ENCODE measurements at regions not wholly inside any gene's neighbourhood (a gene's known extent, or its start where the extent isn't known, plus 50 kb on each side); places are given as distances from the start of the nearest gene placed in this dataset.

DNA sequence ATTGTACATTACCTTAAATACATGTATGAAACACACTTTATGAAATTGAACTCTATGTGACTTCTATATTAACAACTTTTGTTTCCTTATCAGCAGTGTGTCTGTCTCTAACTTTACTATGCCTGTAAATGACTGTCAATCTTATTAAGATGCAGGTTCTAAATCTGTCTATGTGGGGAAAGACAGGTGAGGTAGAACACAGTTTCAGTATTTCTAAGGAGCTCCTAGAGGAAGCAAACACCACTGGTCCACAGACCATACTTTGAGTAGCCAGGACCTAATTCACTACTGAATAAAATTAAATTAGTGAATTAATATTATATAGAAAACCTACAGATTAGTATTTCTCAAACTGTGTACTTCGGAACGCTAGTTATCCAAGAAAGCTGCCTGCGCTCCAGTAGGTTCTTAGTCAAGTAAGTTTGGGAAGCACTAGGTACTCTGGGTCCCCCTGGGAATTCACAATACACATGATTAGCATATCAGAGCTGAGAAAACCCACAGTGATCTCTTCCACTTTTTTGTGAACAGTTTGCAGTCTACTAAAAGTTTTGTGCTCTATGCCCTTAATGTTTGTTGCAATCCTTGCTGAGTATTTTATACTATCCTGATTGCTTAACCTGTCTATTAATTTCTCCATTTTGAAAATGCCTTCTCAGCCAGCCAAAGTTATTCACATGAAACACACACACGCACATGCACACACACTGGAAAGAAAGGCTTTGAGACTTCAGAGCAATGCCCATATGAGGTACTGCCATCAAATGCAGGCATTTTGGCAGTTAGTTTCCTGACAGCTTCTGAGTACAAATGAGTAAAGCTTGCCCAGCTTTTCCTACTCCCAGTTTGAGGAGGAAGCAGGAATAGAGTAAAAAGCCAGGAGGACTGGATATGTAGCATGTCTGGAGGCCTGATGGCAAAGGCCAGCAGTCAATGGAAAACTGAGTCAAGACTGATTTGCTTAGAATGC, 133.6 kb upstream of the CPEB2 start:
- DNase-seq (ENCODE audit: low read depth in 3 of 3), result no peak

DNA sequence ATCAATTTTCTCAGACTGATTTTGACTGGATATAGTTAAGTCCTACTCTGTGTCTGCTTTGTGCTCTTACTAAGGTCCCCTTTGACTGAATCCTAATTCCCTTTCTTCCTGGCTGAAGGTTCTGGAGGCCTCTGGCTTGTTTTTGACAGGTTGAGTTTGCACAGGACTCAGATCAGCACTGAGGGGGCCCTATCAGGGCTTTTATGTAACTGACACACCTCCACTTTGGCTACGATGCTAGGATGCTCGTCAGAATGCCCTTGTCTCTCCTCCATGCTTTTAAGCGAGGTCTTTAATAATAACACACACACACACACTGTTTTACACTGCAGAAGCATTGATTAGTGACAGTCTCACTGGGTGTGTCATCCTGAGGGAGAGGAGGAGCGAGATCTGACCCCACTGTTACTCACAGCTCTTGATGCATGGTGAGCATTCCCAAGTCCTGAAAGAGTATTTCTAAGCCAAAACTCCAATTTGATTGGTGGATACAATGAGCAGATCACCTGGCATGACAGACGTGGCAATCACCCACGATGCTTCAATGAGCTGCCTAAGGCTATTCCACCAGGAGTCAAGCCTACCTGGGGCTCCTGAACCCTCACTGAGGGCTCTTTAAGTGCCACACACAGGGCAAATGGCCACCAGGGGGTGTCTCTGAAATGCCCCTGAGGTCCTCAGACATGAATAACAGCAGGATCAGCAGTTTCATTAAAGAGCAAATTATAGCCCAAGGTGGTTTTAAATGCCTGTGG, 130.4 kb upstream of the CPEB2 start:
- DNase-seq (ENCODE audit: low read depth in 3 of 3), result peak in 2 of 3 donors; percentile 7 to 18

GRCh38 chr4:14874990-14875389, 127.3 kb upstream of the CPEB2 start:
- DNase-seq (ENCODE audit: low read depth in 3 of 3), result no peak

DNA sequence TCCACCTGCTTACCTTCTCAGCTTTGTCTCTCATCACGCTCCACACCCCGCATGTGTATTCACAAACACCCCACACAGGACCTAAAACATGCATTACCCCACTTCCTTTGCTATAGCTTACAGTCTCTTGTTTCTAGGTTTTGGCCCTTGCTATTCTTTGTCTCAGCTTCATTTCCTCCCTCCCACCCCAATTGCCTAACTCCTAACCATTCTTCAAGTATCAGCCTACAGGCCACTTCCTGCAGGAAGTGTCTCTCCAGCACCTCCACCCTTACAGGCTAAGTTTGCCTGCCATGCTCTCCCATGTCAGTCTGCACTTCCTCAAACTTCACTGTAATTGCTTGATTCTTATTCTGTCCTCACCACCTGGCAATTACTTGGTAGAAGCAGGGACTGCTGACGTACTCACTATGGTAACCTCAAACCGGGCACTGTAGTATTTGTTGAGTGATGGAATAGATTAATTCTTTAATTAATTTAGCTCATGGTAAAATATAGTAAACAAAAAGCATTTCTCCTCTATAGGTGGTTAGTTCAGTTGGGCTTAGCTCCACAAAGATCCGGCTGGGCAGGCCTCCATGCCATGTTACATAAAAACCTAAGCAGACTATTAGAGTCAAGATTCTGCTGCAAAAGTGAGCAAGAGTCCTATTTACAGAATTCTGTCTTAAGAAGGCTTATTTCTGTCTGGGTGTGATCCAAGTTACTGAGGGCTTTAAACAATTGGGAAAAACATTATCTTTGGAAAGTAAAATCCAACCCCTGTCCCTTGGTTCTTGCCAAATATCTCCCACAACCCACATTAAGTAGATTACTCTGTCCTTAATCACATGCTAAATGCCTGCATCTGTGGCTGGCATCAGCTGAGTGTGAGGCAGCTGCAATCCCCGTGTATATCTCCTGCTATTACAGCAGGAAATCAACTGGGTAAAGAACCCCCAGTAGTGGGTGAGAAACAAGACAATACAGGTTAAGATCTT, 124.7 kb upstream of the CPEB2 start:
- no peak for DNase-seq (ENCODE audit: low read depth in 3 of 3)

DNA sequence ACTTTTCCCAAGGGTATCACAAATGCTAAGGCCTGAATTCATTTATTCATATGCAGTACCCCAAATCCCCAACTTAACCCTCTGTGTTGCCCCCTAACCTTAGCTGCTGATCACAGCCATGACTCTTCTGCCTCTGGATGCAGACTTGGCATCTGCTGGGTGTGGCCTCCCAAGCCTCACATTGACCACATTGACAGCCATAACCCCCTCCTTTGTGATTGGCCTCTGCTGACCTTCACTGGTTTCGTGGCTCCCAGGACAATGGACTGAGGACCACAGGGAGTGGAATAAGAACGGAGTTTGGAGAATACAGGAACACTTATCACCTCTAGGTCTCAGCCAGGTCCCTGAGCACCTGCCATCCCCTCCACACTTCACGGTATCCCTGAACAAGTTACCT, 123.6 kb upstream of the CPEB2 start:
- DNase-seq (ENCODE audit: low read depth in 3 of 3), result no peak

DNA sequence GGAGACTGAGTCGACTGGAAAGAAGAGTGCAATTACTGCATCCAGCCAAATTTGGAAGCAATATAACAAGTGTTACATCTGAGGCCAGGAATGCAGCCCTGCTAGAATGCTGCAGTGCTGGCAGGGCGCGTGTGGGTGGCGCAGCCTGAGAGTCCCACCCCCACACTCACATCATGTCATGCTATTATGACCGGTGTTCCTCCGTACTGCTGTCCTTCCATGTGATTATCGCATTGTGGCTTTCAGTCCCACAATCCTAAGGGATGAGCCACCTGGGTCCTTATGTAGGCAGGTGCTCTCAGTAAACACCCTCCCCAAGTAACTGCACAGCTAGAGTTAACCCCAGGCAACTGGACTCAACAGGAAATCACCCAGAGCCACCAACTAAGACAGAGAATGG, 122.6 kb upstream of the CPEB2 start:
- no peak for DNase-seq (ENCODE audit: low read depth in 3 of 3)

GRCh38 chr4:14880805-14881204, 121.5 kb upstream of the CPEB2 start:
- DNase-seq (ENCODE audit: low read depth in 3 of 3), result no peak

DNA sequence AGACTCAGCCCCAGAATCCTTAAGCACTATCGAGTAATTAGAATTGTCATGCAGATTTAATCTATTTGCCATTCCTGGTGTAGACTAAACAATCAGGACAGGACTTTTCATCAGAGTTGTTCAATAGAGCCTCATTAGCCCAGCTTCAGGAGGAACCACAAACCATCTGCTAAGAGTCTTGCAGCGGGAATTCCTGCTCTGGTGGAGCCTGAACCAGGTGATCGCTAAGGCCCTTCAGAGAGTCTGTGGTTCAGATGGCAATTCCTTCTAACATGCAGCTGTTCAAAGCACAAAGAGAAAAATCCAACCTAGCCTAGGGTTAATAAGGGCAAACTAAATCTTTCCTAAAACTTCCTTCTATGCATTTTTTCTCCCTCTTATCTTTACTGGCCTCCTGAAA, 119.1 kb upstream of the CPEB2 start:
- no peak for DNase-seq (ENCODE audit: low read depth in 3 of 3)

DNA sequence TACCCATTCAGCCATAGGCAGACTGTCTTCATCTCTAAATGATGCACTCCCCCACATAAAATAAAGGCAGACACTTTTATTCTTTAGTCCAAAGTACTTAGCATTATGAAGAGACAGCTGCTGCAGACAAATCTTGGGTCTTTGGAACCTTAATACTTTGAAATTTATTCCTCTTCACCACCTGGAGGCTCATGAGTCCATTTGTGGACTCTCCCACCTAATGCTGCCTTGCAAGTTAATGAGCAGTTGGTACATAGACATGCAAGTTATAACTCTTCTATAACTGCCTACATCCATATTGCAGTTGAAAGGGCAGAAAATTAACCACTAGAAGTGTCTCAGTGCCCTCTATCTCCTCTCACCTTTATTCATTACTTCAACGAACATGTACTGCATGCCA, 118.6 kb upstream of the CPEB2 start:
- no peak for DNase-seq (ENCODE audit: low read depth in 3 of 3)

- DNase-seq (ENCODE audit: low read depth in 3 of 3), result no peak
Measured at GRCh38 chr4:14887842-14888433, 114.3 kb upstream of the CPEB2 start.

GRCh38 chr4:14888790-14889572, 113.3 kb upstream of the CPEB2 start:
- no peak for DNase-seq (ENCODE audit: low read depth in 3 of 3)

DNA sequence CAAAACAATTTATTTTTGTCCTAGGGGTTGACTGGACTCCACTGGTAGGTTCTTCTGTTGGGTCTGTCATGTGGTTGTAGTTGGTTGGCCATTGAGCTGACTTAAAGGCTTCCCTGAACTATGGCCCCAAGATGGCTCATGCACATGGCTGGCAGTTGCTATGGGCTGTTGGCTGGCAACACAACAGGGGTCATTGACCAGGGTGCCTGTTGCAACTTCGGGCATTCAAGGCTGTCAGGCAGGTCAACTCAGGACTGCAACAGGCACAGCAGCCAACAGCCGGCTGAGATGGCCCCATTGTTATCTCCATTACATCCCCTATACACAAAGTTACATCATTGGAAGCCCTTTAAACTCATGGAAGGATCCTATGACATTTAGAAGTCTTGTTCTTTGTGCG, 109.7 kb upstream of the CPEB2 start:
- no peak for DNase-seq (ENCODE audit: low read depth in 3 of 3)

DNA sequence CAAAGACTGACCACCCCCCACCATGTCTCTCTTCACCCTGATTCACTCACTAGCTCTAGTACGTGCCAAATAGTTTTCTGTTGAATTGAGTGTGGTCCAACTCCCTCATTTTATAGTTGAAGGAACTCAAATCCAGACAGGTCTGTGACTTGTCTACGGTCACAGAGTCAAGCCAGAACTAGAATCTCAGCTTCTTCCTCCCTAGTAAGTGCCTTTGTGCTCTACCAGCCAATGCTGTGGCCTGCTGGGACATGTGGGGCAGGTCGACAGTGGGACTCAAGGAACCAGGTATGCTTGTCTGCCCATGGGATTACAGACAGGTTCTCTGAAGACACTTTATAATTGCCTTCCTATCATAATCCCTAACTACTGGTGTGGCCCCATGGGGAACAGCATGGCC, 108.6 kb upstream of the CPEB2 start:
- DNase-seq (ENCODE audit: low read depth in 3 of 3), result no peak

DNA sequence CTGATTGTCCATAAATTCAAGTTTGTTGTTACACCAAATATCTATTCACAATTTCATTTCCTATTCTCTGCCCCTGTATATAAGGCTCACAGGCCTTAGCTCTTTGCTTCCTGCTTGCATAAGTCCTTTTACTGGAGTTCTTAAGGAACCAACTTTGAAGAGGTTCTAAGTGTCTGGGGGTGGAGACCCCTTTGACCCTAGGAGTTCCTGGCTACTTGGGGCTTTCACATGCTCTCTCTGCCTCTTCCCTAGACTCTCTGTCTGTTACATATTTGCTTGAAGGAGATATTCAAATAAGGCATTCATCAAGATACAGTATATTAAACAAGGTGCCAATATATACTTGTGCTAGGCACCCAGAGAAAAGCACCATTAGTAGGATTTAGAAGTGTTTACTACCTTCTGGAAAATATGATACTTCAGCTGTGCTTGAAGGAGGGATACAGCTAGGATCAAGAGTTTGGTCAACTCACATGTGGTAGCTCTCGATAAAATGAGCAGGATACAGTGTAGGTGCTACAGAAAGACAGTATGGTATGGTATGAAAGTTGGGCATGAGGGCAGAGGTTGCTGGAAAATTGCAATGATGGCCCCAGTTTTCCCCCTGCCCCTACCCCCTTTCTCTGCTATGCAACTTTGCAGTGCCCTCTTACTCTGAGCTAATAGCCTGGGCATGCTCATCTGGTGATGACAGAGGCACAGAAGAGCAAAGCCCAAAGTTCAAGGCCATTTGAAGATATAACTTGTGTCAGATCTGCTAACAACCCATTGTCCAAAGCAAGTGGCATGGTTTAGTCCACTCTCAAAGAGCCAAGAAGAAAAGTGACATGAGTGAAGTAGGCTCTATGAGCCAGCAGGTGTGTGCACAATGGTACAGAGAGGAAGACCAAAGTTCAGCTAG, 107.6 kb upstream of the CPEB2 start:
- DNase-seq (ENCODE audit: low read depth in 3 of 3), result no peak

DNA sequence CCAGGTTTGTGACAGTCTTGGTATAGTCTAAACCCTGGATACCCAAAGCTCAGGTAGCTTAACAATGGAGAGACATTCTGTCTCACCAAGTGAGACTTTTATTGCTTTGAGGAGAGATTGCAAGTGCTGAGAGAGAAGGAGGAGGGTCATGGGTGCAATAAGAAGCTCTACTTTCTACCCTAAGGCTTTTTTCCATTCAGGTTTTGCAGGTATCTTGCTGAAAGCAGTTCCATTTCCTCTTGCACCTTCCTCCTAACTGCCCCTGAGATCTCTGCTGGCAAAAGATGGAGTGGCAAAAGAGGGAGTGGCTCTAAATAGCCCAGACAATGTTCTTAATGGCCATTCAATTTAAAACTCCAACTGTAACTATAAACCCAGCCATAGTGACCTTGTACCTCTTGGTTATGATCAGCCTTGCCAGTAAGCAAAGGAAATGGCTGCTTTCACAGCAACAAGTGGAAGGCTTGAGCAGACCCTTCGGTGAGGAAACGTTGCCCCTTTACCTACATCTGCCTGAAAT, 105.6 kb upstream of the CPEB2 start:
- no peak for DNase-seq (ENCODE audit: low read depth in 3 of 3)

GRCh38 chr4:14897217-14897616, 105.1 kb upstream of the CPEB2 start:
- DNase-seq (ENCODE audit: low read depth in 3 of 3), result no peak

- no peak for DNase-seq (ENCODE audit: low read depth in 3 of 3)
Measured at GRCh38 chr4:14898989-14899388, 103.3 kb upstream of the CPEB2 start.

GRCh38 chr4:14902342-14902741, 99.9 kb upstream of the CPEB2 start:
- DNase-seq (ENCODE audit: low read depth in 3 of 3), result no peak

DNA sequence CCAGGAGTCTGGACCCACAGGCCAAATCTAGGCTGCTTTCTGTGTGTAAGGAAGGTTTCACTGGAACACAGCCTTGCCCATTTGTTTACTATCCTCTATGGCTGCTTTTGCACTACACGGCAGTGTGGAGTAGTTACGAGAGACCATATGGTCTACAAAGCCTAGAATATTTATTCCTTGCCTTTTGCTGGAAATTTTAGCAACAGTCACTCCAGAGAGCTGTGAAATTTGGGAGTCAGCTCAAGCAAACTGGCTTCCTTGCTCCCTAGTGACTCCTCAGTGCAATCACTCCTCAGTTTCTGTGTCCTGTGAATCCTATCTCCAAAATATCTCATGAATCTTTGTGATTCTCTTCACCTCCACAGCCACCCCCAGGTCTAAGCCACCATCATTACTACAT, 99.0 kb upstream of the CPEB2 start:
- DNase-seq (ENCODE audit: low read depth in 3 of 3), result no peak
